ENCODE measurements at regions not wholly inside any gene's neighbourhood (a gene's known extent, or its start where the extent isn't known, plus 50 kb on each side); places are given as distances from the start of the nearest gene placed in this dataset.
"Not testable (repeated sequence)": the region's sequence is repeated elsewhere in the genome, so short reads cannot be mapped to it uniquely, and the experiment has no call there.

- DNase-seq (ENCODE audit: low spot score) = peak; percentile 53
Measured at GRCh38 chr17:71792966-71793365, 327.9 kb upstream of the SOX9 start.

DNA sequence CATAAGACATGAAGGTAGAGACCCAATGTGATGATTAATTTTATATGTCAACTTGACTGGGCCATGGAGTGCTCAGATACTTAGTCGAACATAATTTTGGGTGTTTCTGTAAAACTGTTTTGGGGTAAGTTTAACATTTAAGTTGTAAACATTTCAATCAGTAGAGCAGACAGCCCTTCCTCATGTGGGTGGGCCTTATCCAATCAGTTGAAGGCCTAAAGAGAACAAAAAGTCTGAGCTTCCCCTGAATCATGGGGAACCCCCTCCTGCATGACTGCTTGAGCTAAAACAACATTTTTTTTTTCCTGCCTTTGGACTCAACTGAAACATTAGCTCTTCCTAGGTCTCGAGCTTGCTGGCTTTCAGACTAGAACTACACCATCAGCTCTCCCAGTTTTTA lies 327.3 kb upstream of the SOX9 start:
- DNase-seq (ENCODE audit: low spot score) = no peak

- no peak for DNase-seq (ENCODE audit: low spot score)
Measured at GRCh38 chr17:71798701-71799100, 322.1 kb upstream of the SOX9 start.

- DNase-seq (ENCODE audit: low spot score) = no peak
Measured at GRCh38 chr17:71799657-71800056, 321.2 kb upstream of the SOX9 start.

DNA sequence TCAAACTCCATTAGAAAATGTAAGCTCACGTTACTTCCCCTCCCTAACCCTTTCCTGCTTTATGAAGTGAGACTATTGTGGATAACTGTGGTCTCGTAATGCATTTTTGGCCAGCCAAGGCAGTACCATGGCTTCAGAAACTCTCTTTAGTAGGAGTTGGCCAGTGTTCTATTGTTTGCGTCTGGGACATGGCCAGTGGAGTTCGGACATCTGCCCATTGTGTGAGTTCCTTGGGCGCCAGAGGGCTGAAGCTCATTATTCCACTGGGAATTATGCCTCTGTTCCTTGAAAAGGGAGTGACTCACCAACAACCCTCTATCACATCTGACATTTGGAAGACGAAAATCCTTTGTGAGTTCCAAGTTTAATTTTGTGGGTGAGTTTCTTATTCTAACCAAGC lies 319.5 kb upstream of the SOX9 start:
- no peak for DNase-seq (ENCODE audit: low spot score)

DNA sequence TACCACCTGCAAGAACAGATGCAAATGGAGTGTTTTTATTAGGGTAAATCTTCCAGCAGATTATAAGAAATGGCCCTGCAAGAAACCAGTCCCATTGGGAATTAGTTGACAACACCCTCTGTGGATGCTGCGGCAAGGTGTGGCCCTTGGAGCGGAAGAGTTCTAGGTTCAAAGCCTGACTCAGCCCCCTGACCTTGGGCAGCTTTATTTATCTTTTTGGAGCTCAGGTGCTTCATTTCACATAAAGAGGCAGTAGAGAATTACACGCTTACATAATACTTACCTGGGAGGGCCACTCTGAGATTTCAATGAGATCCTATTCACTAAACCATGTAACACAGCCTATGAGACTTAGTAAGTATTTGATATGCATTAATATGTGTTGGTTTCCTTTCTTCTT lies 318.2 kb upstream of the SOX9 start:
- DNase-seq (ENCODE audit: low spot score) = no peak

DNA sequence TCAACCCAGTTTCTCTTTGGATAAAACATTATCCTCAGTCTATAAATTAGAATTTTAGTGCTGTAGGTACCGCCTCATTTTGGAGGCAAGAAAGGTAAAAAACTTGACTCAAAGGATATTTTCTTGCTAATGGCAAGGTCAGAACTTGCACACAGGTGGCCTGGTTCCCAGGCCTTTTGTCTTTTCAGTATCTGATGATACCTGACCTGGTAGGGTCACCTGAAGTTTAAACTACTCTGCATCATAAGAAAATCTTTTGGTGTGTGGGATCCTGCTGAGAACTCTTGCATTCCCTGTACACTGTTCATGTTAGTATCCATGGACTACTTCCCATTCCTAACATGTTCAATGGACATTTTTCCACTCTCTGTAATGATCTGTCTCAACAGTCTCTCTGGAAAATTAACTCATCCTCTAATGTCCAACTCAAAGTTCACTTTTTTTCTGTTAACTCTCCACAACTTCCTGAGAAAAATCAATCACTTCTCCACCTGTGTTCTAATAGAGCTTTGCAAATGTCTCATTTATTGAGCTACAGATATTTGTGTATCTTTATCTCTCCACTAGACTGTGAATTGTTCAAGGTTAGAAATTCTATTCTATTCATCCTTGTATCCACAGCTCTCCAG lies 317.1 kb upstream of the SOX9 start:
- DNase-seq (ENCODE audit: low spot score) = no peak

- DNase-seq (ENCODE audit: low spot score) = no peak
Measured at GRCh38 chr17:71809537-71809936, 311.3 kb upstream of the SOX9 start.

DNA sequence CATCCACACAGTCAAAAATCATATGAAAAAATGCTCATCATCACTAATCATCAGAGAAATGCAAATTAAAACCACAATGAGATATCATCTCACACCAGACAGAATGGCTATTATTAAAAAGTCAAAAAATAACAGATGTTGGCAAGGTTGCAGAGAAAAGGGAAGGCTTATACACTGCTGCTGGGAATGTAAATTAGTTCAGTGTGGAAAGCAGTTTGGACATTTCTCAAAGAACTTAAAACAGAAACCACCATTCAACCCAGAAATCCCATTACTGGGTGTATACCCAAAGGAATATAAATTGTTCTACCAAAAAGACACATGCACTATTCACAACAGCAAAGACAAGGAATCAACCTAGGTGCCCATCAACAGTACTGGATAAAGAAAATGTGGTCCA lies 307.0 kb upstream of the SOX9 start:
- not testable (repeated sequence) for DNase-seq (ENCODE audit: low spot score)

GRCh38 chr17:71821511-71821910 lies 299.3 kb upstream of the SOX9 start:
- no peak for DNase-seq (ENCODE audit: low spot score)

GRCh38 chr17:71824671-71825070 lies 296.1 kb upstream of the SOX9 start:
- DNase-seq (ENCODE audit: low spot score) = no peak

DNA sequence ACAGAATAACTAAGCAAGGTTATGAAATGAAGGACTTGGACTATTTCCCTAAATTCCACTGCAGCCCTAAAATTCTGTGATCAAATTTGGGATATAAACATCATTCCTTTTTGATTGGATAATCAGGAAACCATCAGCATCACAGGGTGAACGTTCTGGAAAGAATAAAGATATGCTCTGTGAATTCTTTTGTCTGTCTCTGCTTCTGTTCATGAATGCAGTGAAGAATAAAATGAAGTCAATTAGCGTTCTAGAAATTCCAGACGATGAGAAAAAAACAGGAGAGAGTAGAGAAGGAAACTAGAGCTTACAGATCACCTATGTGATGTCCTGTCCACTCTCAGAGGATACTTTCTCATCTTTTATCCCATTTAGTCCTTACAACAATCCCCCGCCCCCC lies 295.1 kb upstream of the SOX9 start:
- DNase-seq (ENCODE audit: low spot score) = no peak

DNA sequence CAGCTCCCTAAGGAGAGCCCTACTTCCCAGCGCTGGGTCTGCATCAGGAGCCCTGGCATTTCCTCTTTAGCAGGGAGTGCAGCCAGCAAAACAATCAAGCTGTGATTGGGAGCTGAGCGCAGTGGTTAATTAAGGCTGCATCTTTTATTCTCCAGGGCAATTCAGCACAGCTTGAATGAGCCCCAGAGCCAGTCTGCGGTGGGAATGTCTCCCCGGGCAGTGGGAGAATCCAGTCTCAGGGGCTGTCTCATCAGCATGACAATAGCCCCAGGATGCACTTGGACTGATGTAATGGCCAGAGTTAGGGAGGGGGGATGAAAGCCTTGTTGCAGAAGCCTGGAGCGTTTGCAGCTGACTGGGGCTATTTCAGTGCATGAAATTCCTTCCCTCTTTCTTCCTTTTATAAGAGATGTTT lies 292.6 kb upstream of the SOX9 start:
- DNase-seq (ENCODE audit: low spot score) = no peak

- DNase-seq (ENCODE audit: low spot score) = no peak
Measured at GRCh38 chr17:71830866-71831265, 290.0 kb upstream of the SOX9 start.

GRCh38 chr17:71842986-71843385 lies 277.8 kb upstream of the SOX9 start:
- no peak for DNase-seq (ENCODE audit: low spot score)

GRCh38 chr17:71845337-71845736 lies 275.5 kb upstream of the SOX9 start:
- DNase-seq (ENCODE audit: low spot score) = no peak

GRCh38 chr17:71846561-71847110 lies 274.2 kb upstream of the SOX9 start:
- DNase-seq (ENCODE audit: low spot score) = no peak

DNA sequence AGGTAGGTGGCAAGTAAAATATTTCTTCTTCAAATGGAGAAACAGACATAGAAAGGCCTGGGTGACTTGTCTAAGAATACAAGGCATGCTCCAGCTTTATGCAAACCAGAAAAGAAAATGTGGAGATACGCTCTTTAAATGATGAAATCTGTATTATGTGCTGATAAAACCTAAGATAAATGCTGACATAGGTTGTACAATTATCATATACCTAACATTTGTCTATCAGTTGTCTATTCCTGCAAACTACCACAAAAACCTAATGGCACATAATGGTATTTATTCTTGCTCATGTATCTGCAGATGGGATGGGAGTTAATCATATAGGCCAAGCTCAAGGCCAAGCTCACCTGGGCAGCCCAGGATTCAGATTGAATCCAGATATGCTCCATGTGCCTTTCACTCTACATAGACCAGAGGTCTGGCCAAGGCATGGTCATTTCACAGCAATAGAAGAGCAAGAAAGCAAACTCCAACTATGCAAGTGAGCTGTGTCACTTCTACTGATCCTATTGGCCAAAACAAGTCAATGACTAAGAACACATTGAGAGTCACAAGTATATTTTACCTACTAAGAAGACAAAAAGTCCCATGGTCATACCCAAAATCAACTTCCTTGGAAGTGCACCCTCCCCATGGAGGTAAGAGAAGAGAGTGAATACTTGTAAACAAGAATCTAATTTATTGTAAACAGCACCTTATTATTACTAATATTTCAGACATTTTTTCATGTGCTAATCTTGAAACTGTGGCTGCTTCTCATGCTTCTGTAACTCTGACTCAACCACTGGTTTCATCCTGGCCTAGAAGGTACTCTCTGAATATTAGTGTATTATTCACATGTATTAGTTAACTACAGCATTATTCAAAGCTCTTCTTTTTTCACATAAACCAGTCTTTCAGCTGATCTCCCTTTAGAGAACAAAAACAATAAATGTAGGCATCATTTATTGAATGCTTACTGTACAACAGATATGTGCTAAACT lies 270.7 kb upstream of the SOX9 start:
- DNase-seq (ENCODE audit: low spot score) = no peak

DNA sequence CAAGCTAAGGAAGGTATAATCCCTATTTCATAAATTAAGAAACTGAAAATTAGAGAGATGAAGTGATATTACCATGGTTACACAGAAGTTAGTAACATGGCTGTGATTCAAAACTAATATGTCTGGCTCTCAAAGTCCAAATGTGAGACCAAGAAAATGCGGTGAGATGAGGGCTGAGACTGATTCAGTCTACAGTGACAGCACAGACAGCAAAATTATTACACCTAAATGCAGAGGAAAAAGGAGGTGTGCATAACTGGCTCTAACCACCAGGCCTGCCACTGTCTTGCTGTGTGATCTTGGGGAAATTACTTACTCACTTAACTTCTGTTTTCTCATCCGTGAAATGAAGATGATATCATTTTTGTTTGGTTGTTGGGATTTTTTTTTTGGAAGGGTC lies 270.0 kb upstream of the SOX9 start:
- no peak for DNase-seq (ENCODE audit: low spot score)

- no peak for DNase-seq (ENCODE audit: low spot score)
Measured at GRCh38 chr17:71855010-71855409, 265.8 kb upstream of the SOX9 start.

DNA sequence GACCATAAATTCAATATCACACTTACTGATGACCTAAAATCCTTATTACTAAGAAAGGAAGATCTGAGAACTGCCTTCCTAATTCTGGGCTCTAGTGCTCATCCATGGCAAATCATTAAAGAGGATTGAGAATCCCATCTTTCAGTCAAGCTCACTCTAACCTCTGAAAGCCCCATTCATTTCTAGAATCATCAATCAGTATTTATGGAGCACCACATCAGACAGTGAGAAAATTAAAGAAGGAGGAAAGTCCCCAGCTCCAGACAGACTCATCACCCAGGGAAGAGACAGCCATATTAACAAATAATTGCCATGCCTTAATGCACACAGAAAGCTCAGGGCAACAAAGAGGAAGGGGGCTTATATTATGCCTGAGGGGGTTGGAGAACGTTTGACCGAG lies 256.1 kb upstream of the SOX9 start:
- no peak for DNase-seq (ENCODE audit: low spot score)

GRCh38 chr17:71866095-71866494 lies 254.7 kb upstream of the SOX9 start:
- no peak for DNase-seq (ENCODE audit: low spot score)

DNA sequence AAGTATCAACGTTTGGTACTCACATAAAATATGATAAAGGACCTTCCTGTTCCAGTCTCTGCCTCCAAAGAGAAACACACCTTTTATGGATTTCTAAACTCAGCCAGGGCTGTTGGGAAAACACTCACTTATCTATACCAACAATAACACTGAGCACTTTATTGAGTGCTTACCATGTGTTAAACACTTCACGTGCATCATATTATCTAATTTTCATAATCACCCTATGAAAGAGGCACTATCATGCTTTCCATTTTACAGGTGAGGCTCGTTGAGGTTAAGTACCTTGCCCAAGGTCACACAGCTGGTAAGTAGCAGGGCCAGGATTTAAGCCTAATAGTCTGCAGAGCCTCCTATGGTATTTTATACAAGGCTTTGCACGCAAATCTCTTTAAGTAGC lies 251.5 kb upstream of the SOX9 start:
- DNase-seq (ENCODE audit: low spot score) = no peak
